ENCODE measurements at regions not wholly inside any gene's neighbourhood (a gene's known extent, or its start where the extent isn't known, plus 50 kb on each side); places are given as distances from the start of the nearest gene placed in this dataset.

GRCh38 chr11:80349997-80350396 lies 909.2 kb upstream of the TENM4 start:
- TF ChIP-seq EGR1 (IDR thresholded peaks at IDR 0.05; ENCODE audit: borderline replicate concordance in 1 of 2, low read depth in 2 of 2, low read length in 2 of 2) (no peak), E2F4 (IDR thresholded peaks at IDR 0.05; ENCODE audit: low read depth, low read length) (no peak), ZNF207 (IDR thresholded peaks at IDR 0.05; ENCODE audit: borderline replicate concordance) (no peak), REST (IDR thresholded peaks at IDR 0.05; ENCODE audit: low read depth, low read length) (no peak), CHD1 (IDR thresholded peaks at IDR 0.05; ENCODE audit: low read depth, low read length) (no peak), NFYB (IDR thresholded peaks at IDR 0.05; ENCODE audit: insufficient read depth, low read depth, low read length) (no peak), EZH2 (IDR thresholded peaks at IDR 0.05; ENCODE audit: borderline replicate concordance, control insufficient read depth, low read depth, low read length) (no peak), ATF3 (IDR thresholded peaks at IDR 0.05; ENCODE audit: borderline replicate concordance, extremely low read depth, low read depth, low read length) (no peak), POLR2A (IDR thresholded peaks at IDR 0.05; ENCODE audit: low read depth, low read length) (no peak), BHLHE40 (IDR thresholded peaks at IDR 0.05; ENCODE audit: borderline replicate concordance in 1 of 2, low read depth in 2 of 2, low read length in 1 of 2) (no peak), SIN3A (IDR thresholded peaks at IDR 0.05; ENCODE audit: low read depth, low read length) (no peak)
